Spleen (tissue), 11 donors: ENCODE measurements at regions not wholly inside any gene's neighbourhood (a gene's known extent, or its start where the extent isn't known, plus 50 kb on each side); places are given as distances from the start of the nearest gene placed in this dataset.

Experiments used
- DNase-seq: peaks from one replicate; pipeline ENCODE4 v3.0.0-alpha.2; 2020
- H3K27ac ChIP-seq, 8 donors: fragments of 200-600 bp; sonication (generic) in 7 of 8; 1 replicate in 4 of 8; 2 replicates in 4 of 8; pipeline versions ENCODE4 v1.5.0 to v1.8.0; 2016 to 2021; ENCODE audit warnings: inconsistent platforms in 4 of 8, mild to moderate bottlenecking in 4 of 8, moderate library complexity in 1 of 8
- H3K27me3 ChIP-seq, 7 donors: fragments of 200-600 bp; sonication (generic) in 6 of 7; replicated peaks in 1 of 7; 1 replicate in 4 of 7; 2 replicates in 3 of 7; pipeline versions ENCODE4 v1.5.0 to v1.8.0; 2016 to 2021; ENCODE audit warnings: inconsistent platforms in 3 of 7, mild to moderate bottlenecking in 1 of 7
- H3K36me3 ChIP-seq, 6 donors: fragments of 200-600 bp; sonication (generic) in 5 of 6; 1 replicate in 4 of 6; 2 replicates in 2 of 6; pipeline versions ENCODE4 v1.5.0 to v1.8.0; 2016 to 2021; ENCODE audit warnings: inconsistent platforms in 2 of 6
- H3K4me1 ChIP-seq, 6 donors: fragments of 200-600 bp; sonication (generic) in 5 of 6; 1 replicate in 3 of 6; 2 replicates in 3 of 6; pipeline versions ENCODE4 v1.5.0 to v1.8.0; 2016 to 2021; ENCODE audit warnings: inconsistent platforms in 3 of 6
- H3K4me3 ChIP-seq, 8 donors: fragments of 200-600 bp; sonication (generic) in 7 of 8; 1 replicate in 4 of 8; 2 replicates in 4 of 8; pipeline versions ENCODE4 v1.5.0 to v1.8.0; 2016 to 2021; ENCODE audit warnings: inconsistent platforms in 4 of 8, mild to moderate bottlenecking in 4 of 8, moderate library complexity in 2 of 8
- H3K9me3 ChIP-seq, 8 donors: fragments of 200-600 bp; sonication (generic) in 7 of 8; 1 replicate in 4 of 8; 2 replicates in 4 of 8; pipeline versions ENCODE4 v1.5.0 to v1.8.0; 2016 to 2021; ENCODE audit warnings: inconsistent platforms in 4 of 8
- POLR2A ChIP-seq, 3 donors: fragments of 450-650 bp; IDR thresholded peaks; one replicate each; pipeline ENCODE4 v1.5.1; 2017; ENCODE audit warnings: antibody characterized with exemption in 3 of 3, mild to moderate bottlenecking in 1 of 3
- POLR2AphosphoS5 ChIP-seq, 3 donors: sonication (generic); formaldehyde crosslinking; IDR thresholded peaks; one replicate each; pipeline ENCODE4 v1.5.1; 2017; ENCODE audit warnings: antibody characterized with exemption in 3 of 3
- WGBS, 5 donors: extraction: QIAGEN DNeasy Blood & Tissue Kit in 3 of 5; methylation state at CpG; one replicate each; pipeline versions ENCODE4 v1.1.5 to v1.1.7; 2013 to 2018; 5-methylcytosine and 5-hydroxymethylcytosine counted together
- intact Hi-C: fragments of 100-400 bp; cut with DNase I; formaldehyde crosslinking; loops from one replicate; pipeline ENCODE4 v1.15.0; 2023; ENCODE audit warnings: low total_unique reads
- TF ChIP-seq, protein P1 (sequence below), 11 experiments: fragments of 200-600 bp in 7 of 11; fragments of 450-650 bp in 4 of 11; sonication (generic) in 4 of 11; IDR thresholded peaks in 8 of 11; conservative IDR thresholded peaks in 3 of 11; 1 replicate in 7 of 11; 2 replicates in 4 of 11; pipeline versions ENCODE4 v1.4.0 to v1.8.0; 2016 to 2021; ENCODE audit warnings: antibody characterized with exemption in 11 of 11, inconsistent platforms in 4 of 11, mild to moderate bottlenecking in 1 of 11
- donor health status: healthy with polysubstance abuse.
- donor health status: DM: no; HTN: no; CAD: no; lungs with moderate emphysema.
- donor health status: DM: no; HTN: no; CAD: no.
- donor health status: Bipolar disorder and iron deficiency.
- donor health status: healthy.
- donor health status: DM: no; HTN: no; CAD: no.
- donor health status: DM: yes; HTN: yes; CAD: no.

DNA sequence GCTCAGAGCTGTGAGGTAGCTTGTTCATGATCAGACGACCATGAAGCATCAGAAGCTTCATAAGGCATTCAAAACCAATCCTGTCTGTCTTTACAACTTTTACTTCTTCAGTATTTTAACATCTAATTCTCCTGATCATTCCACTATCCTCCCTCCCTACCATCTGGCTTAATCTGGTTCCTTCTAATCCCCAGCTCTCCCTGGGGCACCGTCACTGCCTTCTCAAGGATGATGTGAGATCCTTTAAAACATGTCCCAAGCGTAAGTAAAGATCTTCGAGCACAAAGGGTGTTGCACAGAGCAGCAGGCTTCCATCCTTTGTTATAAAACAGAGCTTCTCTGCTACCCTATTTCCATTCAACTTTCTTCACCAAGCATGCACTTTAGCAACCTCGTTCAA, 362.7 kb upstream of the ARRDC4 start:
- Histone ChIP-seq H3K27me3 (no peaks in the 10 kb centered on the region), H3K36me3 (no peaks in the 10 kb centered on the region), H3K9me3 (no peaks in the 10 kb centered on the region), H3K27ac (no peak overlapping the region), H3K4me1 (no peaks in the 10 kb centered on the region), H3K4me3 (no peak overlapping the region)
- no peak for DNase-seq
- WGBS, 5 donors: 73 to 87% (median 79%) methylated on average over 5 of the region's 5 CpGs
- no peak for TF ChIP-seq POLR2A (IDR thresholded peaks at IDR 0.05)
- no peak for TF ChIP-seq POLR2AphosphoS5 (IDR thresholded peaks at IDR 0.05)
- TF ChIP-seq, protein P1, sequence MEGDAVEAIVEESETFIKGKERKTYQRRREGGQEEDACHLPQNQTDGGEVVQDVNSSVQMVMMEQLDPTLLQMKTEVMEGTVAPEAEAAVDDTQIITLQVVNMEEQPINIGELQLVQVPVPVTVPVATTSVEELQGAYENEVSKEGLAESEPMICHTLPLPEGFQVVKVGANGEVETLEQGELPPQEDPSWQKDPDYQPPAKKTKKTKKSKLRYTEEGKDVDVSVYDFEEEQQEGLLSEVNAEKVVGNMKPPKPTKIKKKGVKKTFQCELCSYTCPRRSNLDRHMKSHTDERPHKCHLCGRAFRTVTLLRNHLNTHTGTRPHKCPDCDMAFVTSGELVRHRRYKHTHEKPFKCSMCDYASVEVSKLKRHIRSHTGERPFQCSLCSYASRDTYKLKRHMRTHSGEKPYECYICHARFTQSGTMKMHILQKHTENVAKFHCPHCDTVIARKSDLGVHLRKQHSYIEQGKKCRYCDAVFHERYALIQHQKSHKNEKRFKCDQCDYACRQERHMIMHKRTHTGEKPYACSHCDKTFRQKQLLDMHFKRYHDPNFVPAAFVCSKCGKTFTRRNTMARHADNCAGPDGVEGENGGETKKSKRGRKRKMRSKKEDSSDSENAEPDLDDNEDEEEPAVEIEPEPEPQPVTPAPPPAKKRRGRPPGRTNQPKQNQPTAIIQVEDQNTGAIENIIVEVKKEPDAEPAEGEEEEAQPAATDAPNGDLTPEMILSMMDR (IDR thresholded peaks at IDR 0.05 in 8 of 11, conservative IDR thresholded peaks at IDR 0.05 in 3 of 11): no peak
- intact Hi-C loops: no loop called here

- H3K27ac ChIP-seq: no peak overlapping the region
- no peaks in the 10 kb centered on the region for H3K9me3 ChIP-seq
- no peak for DNase-seq
- H3K4me1 ChIP-seq: no peaks in the 10 kb centered on the region
- TF ChIP-seq POLR2AphosphoS5 (IDR thresholded peaks at IDR 0.05): no peak
- no peak for TF ChIP-seq POLR2A (IDR thresholded peaks at IDR 0.05)
- TF ChIP-seq, protein P1 (IDR thresholded peaks at IDR 0.05 in 8 of 11, conservative IDR thresholded peaks at IDR 0.05 in 3 of 11): no peak
- intact Hi-C loops: no loop called here
- H3K4me3 ChIP-seq: no peak overlapping the region
- WGBS, 5 donors: 69 to 77% (median 74%) methylated on average over 6 of the region's 6 CpGs
- no peaks in the 10 kb centered on the region for H3K36me3 ChIP-seq
- H3K27me3 ChIP-seq: no peaks in the 10 kb centered on the region
These were observed 362.1 kb upstream of the ARRDC4 start for GRCh38 chr15:97598353-97598798.

DNA sequence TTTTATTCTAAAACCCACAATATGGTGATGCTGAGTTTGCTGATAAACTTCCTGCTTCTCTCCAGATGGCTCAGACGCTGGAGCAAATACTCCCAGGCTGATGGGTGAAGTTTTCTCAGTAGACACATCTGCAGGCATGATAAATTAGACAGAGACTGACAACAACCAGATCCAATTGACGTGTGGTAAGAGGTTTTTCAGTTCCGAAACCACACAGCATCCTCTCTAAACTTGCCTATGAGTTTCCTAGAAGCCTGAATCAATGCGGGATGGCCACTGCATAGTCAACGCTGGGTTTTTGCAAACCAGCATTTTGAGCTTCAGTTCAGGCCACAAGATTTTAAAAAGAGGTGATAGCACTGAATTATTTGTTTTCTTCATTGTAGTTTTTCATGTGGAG, 360.3 kb upstream of the ARRDC4 start:
- TF ChIP-seq, protein P1 (IDR thresholded peaks at IDR 0.05 in 8 of 11, conservative IDR thresholded peaks at IDR 0.05 in 3 of 11): no peak
- no peak for TF ChIP-seq POLR2AphosphoS5 (IDR thresholded peaks at IDR 0.05)
- DNase-seq: no peak
- Histone ChIP-seq H3K4me1 (no peaks in the 10 kb centered on the region), H3K27me3 (no peaks in the 10 kb centered on the region), H3K9me3 (no peaks in the 10 kb centered on the region), H3K27ac (no peak overlapping the region), H3K36me3 (no peaks in the 10 kb centered on the region), H3K4me3 (no peak overlapping the region)
- WGBS, 5 donors: 63 to 77% (median 68%) methylated on average over 5 of the region's 5 CpGs
- intact Hi-C loops: no loop called here

GRCh38 chr15:97604677-97605076, 355.8 kb upstream of the ARRDC4 start:
- Histone ChIP-seq H3K36me3 (no peaks in the 10 kb centered on the region), H3K27me3 (no peaks in the 10 kb centered on the region), H3K9me3 (peaks cover 0 to 20% (median 7%) of the 10 kb centered on the region in 8 donors), H3K27ac (no peak overlapping the region), H3K4me3 (no peak overlapping the region), H3K4me1 (no peaks in the 10 kb centered on the region)
- no peak for DNase-seq
- WGBS, 5 donors: 40 to 55% (median 44%) methylated on average over 2 of the region's 2 CpGs
- intact Hi-C loops: no loop called here
- TF ChIP-seq POLR2AphosphoS5 (IDR thresholded peaks at IDR 0.05): no peak
- no peak for TF ChIP-seq POLR2A (IDR thresholded peaks at IDR 0.05)
- TF ChIP-seq, protein P1 (IDR thresholded peaks at IDR 0.05 in 8 of 11, conservative IDR thresholded peaks at IDR 0.05 in 3 of 11): no peak
